HG02623 (cell line): ENCODE measurements at regions not wholly inside any gene's neighbourhood (a gene's known extent, or its start where the extent isn't known, plus 50 kb on each side); places are given as distances from the start of the nearest gene placed in this dataset.

Experiments used
- ATAC-seq: cut with Tn5 transposase; IDR thresholded peaks from one replicate; pipeline ENCODE4 v1.9.1; 2021; ENCODE audit warnings: moderate library complexity; ENCODE audit not compliant: unreplicated experiment

- ATAC-seq = no peak
Observed at GRCh38 chr16:47787696-47788095, 326.6 kb downstream of the PHKB start.

- no peak for ATAC-seq
Observed at GRCh38 chr16:47781673-47782072, 320.5 kb downstream of the PHKB start.

GRCh38 chr16:47780213-47780875, 319.2 kb downstream of the PHKB start:
- no peak for ATAC-seq

GRCh38 chr16:47779201-47780016, 318.3 kb downstream of the PHKB start:
- peak; percentile 65 for ATAC-seq

- no peak for ATAC-seq
Observed at GRCh38 chr16:47778106-47778801, 317.1 kb downstream of the PHKB start.

GRCh38 chr16:47777220-47777619, 316.1 kb downstream of the PHKB start:
- no peak for ATAC-seq

- ATAC-seq = no peak
Observed at GRCh38 chr16:47774661-47775060, 313.5 kb downstream of the PHKB start.

GRCh38 chr16:47753659-47754058, 292.5 kb downstream of the PHKB start:
- ATAC-seq = no peak
